ENCODE measurements at regions not wholly inside any gene's neighbourhood (a gene's known extent, or its start where the extent isn't known, plus 50 kb on each side); places are given as distances from the start of the nearest gene placed in this dataset.
"Not testable (repeated sequence)": the region's sequence is repeated elsewhere in the genome, so short reads cannot be mapped to it uniquely, and the experiment has no call there.

DNA sequence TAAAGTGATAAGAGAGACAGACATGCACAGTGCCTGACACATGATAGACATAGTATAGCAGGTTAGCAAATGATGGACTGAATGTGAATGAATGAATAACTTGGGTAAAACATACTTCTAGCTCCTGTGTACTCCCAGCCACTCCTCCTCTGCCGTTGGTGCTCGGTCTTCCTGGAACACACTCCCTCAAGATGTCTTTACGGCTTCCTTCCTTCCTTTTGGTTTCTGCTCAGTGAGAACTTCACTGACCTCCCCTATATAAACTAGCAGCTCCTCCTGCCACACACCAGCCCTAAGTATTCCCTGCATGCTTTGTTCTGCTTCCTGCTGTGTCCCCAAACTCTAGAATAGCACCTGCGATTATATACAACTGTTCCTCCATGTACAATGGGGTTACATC lies 50.2 kb downstream of the RAD54L2 start:
- DNase-seq (no peak), ATAC-seq (ENCODE audit: low FRiP score in 2 of 2) (no peak)
- TF ChIP-seq EP300 (IDR thresholded peaks at IDR 0.05) (no peak), POLR2AphosphoS5 (IDR thresholded peaks at IDR 0.05) (no peak), POLR2A (IDR thresholded peaks at IDR 0.05) (no peak)
- TF ChIP-seq, protein P1, sequence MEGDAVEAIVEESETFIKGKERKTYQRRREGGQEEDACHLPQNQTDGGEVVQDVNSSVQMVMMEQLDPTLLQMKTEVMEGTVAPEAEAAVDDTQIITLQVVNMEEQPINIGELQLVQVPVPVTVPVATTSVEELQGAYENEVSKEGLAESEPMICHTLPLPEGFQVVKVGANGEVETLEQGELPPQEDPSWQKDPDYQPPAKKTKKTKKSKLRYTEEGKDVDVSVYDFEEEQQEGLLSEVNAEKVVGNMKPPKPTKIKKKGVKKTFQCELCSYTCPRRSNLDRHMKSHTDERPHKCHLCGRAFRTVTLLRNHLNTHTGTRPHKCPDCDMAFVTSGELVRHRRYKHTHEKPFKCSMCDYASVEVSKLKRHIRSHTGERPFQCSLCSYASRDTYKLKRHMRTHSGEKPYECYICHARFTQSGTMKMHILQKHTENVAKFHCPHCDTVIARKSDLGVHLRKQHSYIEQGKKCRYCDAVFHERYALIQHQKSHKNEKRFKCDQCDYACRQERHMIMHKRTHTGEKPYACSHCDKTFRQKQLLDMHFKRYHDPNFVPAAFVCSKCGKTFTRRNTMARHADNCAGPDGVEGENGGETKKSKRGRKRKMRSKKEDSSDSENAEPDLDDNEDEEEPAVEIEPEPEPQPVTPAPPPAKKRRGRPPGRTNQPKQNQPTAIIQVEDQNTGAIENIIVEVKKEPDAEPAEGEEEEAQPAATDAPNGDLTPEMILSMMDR (IDR thresholded peaks at IDR 0.05), result no peak
- no peaks in the 10 kb centered on the region for H3K9me3 ChIP-seq
- H3K4me3 ChIP-seq, result no peak overlapping the region
- peak overlapping the region in 1 of 4 donors; percentile 21 for H3K27ac ChIP-seq
- H3K4me1 ChIP-seq, result peaks cover 0 to 18% (median 11%) of the 10 kb centered on the region in 4 donors
- WGBS, 2 donors, result 43 to 63% methylated on average over 4 of the region's 4 CpGs
- H3K27me3 ChIP-seq, result no peaks in the 10 kb centered on the region
- H3K36me3 ChIP-seq, result peaks cover 4 to 18% (median 15%) of the 10 kb centered on the region in 4 donors

DNA sequence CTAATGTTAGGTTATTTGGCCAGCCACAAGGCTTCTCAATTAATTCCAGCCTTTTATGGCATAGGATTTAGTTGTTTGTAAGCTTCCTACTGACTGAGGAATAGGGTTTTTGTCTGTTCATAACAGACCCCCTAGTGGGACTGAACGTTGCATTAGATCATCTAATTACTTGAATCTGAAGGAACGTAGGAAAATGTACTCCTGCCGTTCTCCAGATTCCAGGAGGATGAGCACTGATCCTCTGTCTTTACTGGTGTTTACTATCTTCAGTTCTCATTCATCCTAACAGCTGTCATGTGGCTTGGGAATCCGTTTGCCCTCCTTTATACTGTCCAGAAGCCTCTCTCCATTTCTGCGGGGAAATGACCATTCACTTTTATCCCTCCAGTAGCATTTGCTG lies 52.7 kb downstream of the RAD54L2 start:
- no peaks in the 10 kb centered on the region for H3K27me3 ChIP-seq
- ATAC-seq (ENCODE audit: low FRiP score in 2 of 2) (no peak), DNase-seq (no peak)
- H3K9me3 ChIP-seq, result no peaks in the 10 kb centered on the region
- H3K36me3 ChIP-seq, result peaks cover 4 to 23% (median 15%) of the 10 kb centered on the region in 4 donors
- no peak overlapping the region for H3K27ac ChIP-seq
- TF ChIP-seq, protein P1 (IDR thresholded peaks at IDR 0.05), result no peak
- no peak for TF ChIP-seq POLR2AphosphoS5 (IDR thresholded peaks at IDR 0.05)
- no peak for TF ChIP-seq POLR2A (IDR thresholded peaks at IDR 0.05)
- TF ChIP-seq EP300 (IDR thresholded peaks at IDR 0.05), result no peak
- peaks cover 0 to 13% (median 3%) of the 10 kb centered on the region in 4 donors for H3K4me1 ChIP-seq
- no peak overlapping the region for H3K4me3 ChIP-seq
- 86 to 88% methylated on average over 5 of the region's 5 CpGs for WGBS, 2 donors

DNA sequence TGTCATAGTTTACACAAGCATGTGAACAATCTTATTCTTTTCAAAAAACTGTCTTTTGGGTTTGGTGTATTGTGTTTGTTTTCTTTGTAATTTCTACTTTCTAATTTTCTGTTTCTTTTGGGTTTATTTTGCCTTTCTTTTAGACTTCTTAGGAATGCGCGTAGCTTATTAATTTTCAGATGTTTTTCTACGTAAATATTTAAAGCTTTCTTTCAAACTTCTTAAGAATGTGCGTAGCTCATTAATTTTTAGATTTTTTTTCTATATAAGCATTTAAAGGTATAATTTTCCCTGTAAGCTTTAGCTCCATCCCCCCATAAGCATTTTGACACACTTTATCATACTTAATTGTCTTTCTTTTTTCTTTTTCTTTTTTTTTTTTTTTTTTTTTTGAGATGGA lies 55.2 kb downstream of the RAD54L2 start:
- peaks cover 4 to 23% (median 15%) of the 10 kb centered on the region in 4 donors for H3K36me3 ChIP-seq
- H3K27me3 ChIP-seq, result no peaks in the 10 kb centered on the region
- H3K4me3 ChIP-seq, result no peak overlapping the region
- WGBS, 2 donors, result 95 to 97% methylated on average over 4 of the region's 4 CpGs
- no peak for ATAC-seq (ENCODE audit: low FRiP score in 2 of 2)
- H3K4me1 ChIP-seq, result peaks cover 0 to 6% (median 3%) of the 10 kb centered on the region in 4 donors
- no peak for DNase-seq
- H3K27ac ChIP-seq, result no peak overlapping the region
- TF ChIP-seq EP300 (IDR thresholded peaks at IDR 0.05) (no peak), POLR2AphosphoS5 (IDR thresholded peaks at IDR 0.05) (no peak), POLR2A (IDR thresholded peaks at IDR 0.05) (no peak)
- TF ChIP-seq, protein P1 (IDR thresholded peaks at IDR 0.05), result no peak
- no peaks in the 10 kb centered on the region for H3K9me3 ChIP-seq

DNA sequence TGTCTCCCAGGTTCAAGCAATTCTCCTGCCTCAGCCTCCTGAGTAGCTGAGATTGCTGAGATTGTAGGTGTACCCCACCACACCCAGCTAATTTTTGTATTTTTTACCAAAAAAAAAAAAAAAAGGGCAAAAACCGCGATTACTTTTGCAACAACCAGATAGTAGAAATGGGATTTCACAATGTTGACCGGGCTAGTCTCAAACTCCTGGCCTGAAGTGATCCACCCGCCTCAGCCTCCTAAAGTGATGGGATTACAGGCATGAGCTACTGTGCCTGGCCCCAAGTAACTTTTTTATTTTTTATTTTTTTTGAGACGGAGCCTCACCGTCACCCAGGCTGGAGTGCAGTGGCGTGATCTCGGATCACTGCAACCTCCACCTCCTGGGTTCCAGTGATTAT lies 61.1 kb downstream of the RAD54L2 start:
- not testable (repeated sequence) for H3K27me3 ChIP-seq; H3K4me1 ChIP-seq; H3K27ac ChIP-seq; ATAC-seq (ENCODE audit: low FRiP score in 2 of 2); H3K4me3 ChIP-seq; DNase-seq; H3K9me3 ChIP-seq; H3K36me3 ChIP-seq
- WGBS, 2 donors, result 85 to 92% methylated on average over 8 of the region's 8 CpGs

DNA sequence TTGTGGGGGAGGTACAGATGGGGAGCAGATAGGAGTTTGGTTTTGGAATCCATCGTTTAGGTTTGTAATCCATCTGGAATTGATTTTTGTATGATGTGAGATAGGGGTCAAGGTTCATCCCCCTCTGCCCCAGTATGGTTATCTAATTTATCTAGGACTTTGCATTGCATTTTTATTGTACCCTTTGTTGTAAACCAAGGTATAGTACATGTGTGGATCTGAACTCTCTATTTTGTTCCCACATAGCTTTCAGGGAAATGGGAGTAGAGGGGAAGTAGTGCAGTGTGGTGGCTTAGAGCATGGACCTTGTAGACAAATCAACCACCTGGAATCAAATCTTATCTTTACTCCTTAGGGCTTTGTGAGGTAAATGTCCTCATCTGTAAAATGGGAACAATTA lies 65.7 kb downstream of the RAD54L2 start:
- DNase-seq (no peak), ATAC-seq (ENCODE audit: low FRiP score in 2 of 2) (no peak)
- Histone ChIP-seq H3K4me1 (peaks cover 0 to 11% (median 4%) of the 10 kb centered on the region in 4 donors), H3K9me3 (no peaks in the 10 kb centered on the region), H3K4me3 (no peak overlapping the region), H3K27me3 (no peaks in the 10 kb centered on the region), H3K27ac (no peak overlapping the region), H3K36me3 (no peaks in the 10 kb centered on the region)
- WGBS, 2 donors, result 80 to 87% methylated on average over 1 of the region's 1 CpG
- TF ChIP-seq POLR2A (IDR thresholded peaks at IDR 0.05) (no peak), POLR2AphosphoS5 (IDR thresholded peaks at IDR 0.05) (no peak), EP300 (IDR thresholded peaks at IDR 0.05) (no peak)
- TF ChIP-seq, protein P1 (IDR thresholded peaks at IDR 0.05), result no peak
